ENCODE measurements at regions not wholly inside any gene's neighbourhood (a gene's known extent, or its start where the extent isn't known, plus 50 kb on each side); places are given as distances from the start of the nearest gene placed in this dataset.

GRCh38 chr7:80303315-80303714 lies 168.7 kb downstream of the GNAI1 start:
- TF ChIP-seq CTCF (conservative IDR thresholded peaks at IDR 0.05) (no peak), ZFX (IDR thresholded peaks at IDR 0.05) (no peak)
